BJ (cell line): ENCODE measurements at regions not wholly inside any gene's neighbourhood (a gene's known extent, or its start where the extent isn't known, plus 50 kb on each side); places are given as distances from the start of the nearest gene placed in this dataset.
"Not testable (repeated sequence)": the region's sequence is repeated elsewhere in the genome, so short reads cannot be mapped to it uniquely, and the experiment has no call there.

Experiments
- CTCF ChIA-PET: fragments of 350-600 bp; formaldehyde crosslinking; extraction: SDS; loops from one replicate; lab custom pipeline; 2021; ENCODE audit warnings: antibody characterized with exemption, inconsistent platforms; lab: Yijun Ruan, JAX
- POLR2A ChIA-PET: fragments of 300-600 bp; sonication (Branson Sonifier 250); formaldehyde crosslinking; extraction: SDS; loops from one replicate; lab custom pipeline; 2021; ENCODE audit warnings: antibody characterized with exemption; lab: Charles Lee
- DNase-seq: peaks from one replicate; pipeline ENCODE4 v3.0.0-alpha.2; 2011; ENCODE audit warnings: low read depth
- H3K27me3 ChIP-seq: 2 replicates; pipeline ENCODE4 v1.6.0; 2011; ENCODE audit warnings: low read length; ENCODE audit not compliant: control insufficient read depth, insufficient read depth
- H3K36me3 ChIP-seq: 2 replicates; pipeline ENCODE4 v1.5.1; 2011; ENCODE audit warnings: low read length; ENCODE audit not compliant: control insufficient read depth, insufficient read depth
- H3K4me3 ChIP-seq: 2 replicates; pipeline ENCODE4 v1.5.1; 2011; ENCODE audit warnings: low read depth, mild to moderate bottlenecking, control low read depth, low read length
- TF ChIP-seq, protein P1 (sequence below): IDR thresholded peaks from 2 replicates; pipeline ENCODE4 v1.5.1; 2011; ENCODE audit warnings: low read depth, mild to moderate bottlenecking, control low read depth, inconsistent platforms, low read length, moderate library complexity; ENCODE audit not compliant: insufficient read depth

GRCh38 chr11:21710809-21711208, 482.1 kb upstream of the ANO5 start:
- no peak for DNase-seq
- POLR2A ChIA-PET, result no interaction called here
- Histone ChIP-seq H3K27me3 (no peaks in the 10 kb centered on the region), H3K36me3 (no peaks in the 10 kb centered on the region), H3K4me3 (no peak overlapping the region)
- CTCF ChIA-PET, result no interaction called here
- TF ChIP-seq, protein P1, sequence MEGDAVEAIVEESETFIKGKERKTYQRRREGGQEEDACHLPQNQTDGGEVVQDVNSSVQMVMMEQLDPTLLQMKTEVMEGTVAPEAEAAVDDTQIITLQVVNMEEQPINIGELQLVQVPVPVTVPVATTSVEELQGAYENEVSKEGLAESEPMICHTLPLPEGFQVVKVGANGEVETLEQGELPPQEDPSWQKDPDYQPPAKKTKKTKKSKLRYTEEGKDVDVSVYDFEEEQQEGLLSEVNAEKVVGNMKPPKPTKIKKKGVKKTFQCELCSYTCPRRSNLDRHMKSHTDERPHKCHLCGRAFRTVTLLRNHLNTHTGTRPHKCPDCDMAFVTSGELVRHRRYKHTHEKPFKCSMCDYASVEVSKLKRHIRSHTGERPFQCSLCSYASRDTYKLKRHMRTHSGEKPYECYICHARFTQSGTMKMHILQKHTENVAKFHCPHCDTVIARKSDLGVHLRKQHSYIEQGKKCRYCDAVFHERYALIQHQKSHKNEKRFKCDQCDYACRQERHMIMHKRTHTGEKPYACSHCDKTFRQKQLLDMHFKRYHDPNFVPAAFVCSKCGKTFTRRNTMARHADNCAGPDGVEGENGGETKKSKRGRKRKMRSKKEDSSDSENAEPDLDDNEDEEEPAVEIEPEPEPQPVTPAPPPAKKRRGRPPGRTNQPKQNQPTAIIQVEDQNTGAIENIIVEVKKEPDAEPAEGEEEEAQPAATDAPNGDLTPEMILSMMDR, result no peak

DNA sequence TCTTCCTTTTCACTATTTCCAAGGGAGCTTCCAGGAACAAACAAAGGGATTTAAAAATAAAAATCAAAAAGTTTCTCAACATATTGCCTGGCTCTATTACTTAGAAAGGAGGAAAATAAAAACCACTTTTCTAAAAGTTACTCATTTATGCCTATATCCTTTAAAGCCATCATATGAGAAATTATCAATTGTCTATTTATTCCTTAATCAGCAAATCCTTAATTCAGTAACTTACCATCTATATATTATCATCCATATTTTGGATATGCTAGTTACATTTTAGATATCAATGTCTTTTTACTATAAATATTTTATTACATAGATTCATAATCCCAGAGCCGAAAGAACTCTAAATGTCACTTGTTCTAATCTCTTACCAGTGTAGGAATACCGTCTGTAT, 481.5 kb upstream of the ANO5 start:
- no peak for DNase-seq
- H3K27me3 ChIP-seq, result no peaks in the 10 kb centered on the region
- TF ChIP-seq, protein P1, result no peak
- no peaks in the 10 kb centered on the region for H3K36me3 ChIP-seq
- ChIA-PET POLR2A (no interaction called here), CTCF (no interaction called here)
- no peak overlapping the region for H3K4me3 ChIP-seq

GRCh38 chr11:21723678-21724077, 469.2 kb upstream of the ANO5 start:
- no peak for DNase-seq
- ChIA-PET POLR2A (no interaction called here), CTCF (no interaction called here)
- TF ChIP-seq, protein P1, result no peak
- H3K36me3 ChIP-seq, result no peaks in the 10 kb centered on the region
- H3K4me3 ChIP-seq, result no peak overlapping the region
- no peaks in the 10 kb centered on the region for H3K27me3 ChIP-seq

DNA sequence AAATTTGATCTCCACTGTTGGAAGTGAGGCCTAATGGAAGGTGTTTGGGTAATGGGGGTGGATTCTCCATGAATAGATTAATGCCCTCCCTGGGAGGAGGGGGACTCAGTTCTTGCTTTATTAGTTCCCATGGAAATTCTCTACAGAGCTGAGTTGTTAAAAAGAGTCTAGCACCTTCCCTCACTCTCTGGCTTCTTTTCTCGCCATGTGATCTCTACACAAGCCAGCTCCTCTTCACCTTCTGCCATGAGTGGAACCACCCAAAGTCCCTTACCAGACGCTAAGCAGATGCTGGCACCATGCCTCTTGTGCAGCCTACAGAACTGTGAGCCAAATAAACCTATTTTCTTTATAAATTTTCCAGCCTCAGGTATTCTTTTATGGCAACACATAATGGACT, 465.8 kb upstream of the ANO5 start:
- TF ChIP-seq, protein P1, result no peak
- no peaks in the 10 kb centered on the region for H3K27me3 ChIP-seq
- H3K36me3 ChIP-seq, result no peaks in the 10 kb centered on the region
- ChIA-PET CTCF (no interaction called here), POLR2A (no interaction called here)
- no peak overlapping the region for H3K4me3 ChIP-seq
- DNase-seq, result no peak

DNA sequence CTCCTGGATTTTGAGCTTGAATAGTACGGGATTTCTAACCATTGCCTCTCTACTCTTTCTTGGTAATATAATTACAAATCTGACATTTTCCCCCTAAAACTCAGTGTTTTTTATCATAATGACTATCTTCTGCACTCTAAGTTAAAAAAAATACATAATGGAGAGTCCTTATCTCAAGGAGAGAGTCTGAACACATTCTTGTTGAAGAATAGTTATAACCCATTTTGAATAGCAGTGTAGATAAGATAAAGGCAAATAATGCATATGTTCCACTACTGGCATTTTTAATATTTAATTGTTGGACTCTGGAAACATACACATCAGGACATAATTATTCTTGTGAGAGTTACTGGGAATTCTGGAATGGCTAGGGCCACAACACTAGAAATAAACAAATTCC, 456.5 kb upstream of the ANO5 start:
- Histone ChIP-seq H3K4me3 (no peak overlapping the region), H3K36me3 (no peaks in the 10 kb centered on the region), H3K27me3 (no peaks in the 10 kb centered on the region)
- TF ChIP-seq, protein P1, result no peak
- DNase-seq, result no peak
- ChIA-PET CTCF (no interaction called here), POLR2A (no interaction called here)

DNA sequence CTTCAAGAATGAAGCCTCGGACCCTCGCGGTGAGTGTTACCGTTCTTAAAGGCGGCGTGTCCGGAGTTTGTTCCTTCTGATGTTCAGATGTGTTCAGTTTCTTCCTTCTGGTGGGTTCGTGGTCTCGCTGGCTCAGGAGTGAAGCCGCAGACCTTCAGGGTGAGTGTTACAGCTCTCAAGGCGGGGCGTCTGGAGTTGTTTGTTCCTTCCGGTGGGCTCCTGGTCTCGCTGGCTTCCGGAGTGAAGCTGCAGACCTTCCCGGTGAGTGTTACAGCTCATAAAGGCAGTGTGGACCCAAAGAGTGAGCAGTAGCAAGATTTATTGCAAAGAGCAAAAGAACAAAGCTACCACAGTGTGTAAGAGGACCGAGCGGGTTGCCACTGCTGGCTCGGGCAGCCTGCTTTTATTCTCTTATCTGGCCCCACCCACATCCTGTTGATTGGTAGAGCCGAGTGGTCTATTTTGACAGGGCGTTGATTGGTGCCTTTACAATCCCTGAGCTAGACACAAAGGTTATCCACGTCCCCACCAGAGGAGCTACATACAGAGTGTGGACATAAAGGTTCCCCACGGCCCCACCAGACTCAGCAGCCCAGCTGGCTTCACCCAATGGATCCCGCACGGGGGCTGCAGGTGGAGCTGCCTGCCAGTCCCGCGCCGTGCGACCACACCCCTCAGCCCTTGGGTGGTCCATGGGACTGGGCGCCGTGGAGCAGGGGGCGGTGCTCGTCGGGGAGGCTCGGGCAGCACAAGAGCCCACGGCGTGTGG, 440.2 kb upstream of the ANO5 start:
- H3K36me3 ChIP-seq, DNase-seq, H3K4me3 ChIP-seq, H3K27me3 ChIP-seq, CTCF ChIA-PET, POLR2A ChIA-PET: not testable (repeated sequence)

- H3K4me3 ChIP-seq, CTCF ChIA-PET, DNase-seq, POLR2A ChIA-PET, H3K36me3 ChIP-seq, H3K27me3 ChIP-seq: not testable (repeated sequence)
Measured at GRCh38 chr11:21753244-21753767, 439.6 kb upstream of the ANO5 start.
